ENCODE measurements at regions not wholly inside any gene's neighbourhood (a gene's known extent, or its start where the extent isn't known, plus 50 kb on each side); places are given as distances from the start of the nearest gene placed in this dataset.
A peak's percentile ranks its signal among the peaks of the same experiment; 100 is the strongest.

GRCh38 chr1:234970731-234971476, 157.7 kb downstream of the TOMM20 start (continued):
- TF ChIP-seq ZNF341 (tag by site-specific recombination; IDR thresholded peaks at IDR 0.05; ENCODE audit: low read depth) (peak; percentile 22; the same call in 1 of the 2 replicates), ZFP3 (tag by site-specific recombination; IDR thresholded peaks at IDR 0.05; ENCODE audit: low read depth) (no peak), PRDM1 (tag by site-specific recombination; IDR thresholded peaks at IDR 0.05) (peak; percentile 3; the same call in 1 of the 2 replicates), KLF7 (tag by site-specific recombination; IDR thresholded peaks at IDR 0.05; ENCODE audit: borderline replicate concordance) (no peak), ZNF292 (tag by site-specific recombination; IDR thresholded peaks at IDR 0.05; ENCODE audit: borderline replicate concordance, low read depth) (no peak), AEBP2 (tag by site-specific recombination; IDR thresholded peaks at IDR 0.05; ENCODE audit: borderline replicate concordance) (no peak), PRDM6 (tag by site-specific recombination; IDR thresholded peaks at IDR 0.05) (no peak), ZNF114 (tag by site-specific recombination; IDR thresholded peaks at IDR 0.05) (no peak), ZNF354C (tag by site-specific recombination; IDR thresholded peaks at IDR 0.05; ENCODE audit: borderline replicate concordance, low read depth) (no peak), ZBTB49 (tag by site-specific recombination; IDR thresholded peaks at IDR 0.05; ENCODE audit: low read depth) (no peak), ZNF473 (tag by site-specific recombination; IDR thresholded peaks at IDR 0.05) (no peak), ZNF248 (tag by site-specific recombination; IDR thresholded peaks at IDR 0.05) (no peak)

DNA sequence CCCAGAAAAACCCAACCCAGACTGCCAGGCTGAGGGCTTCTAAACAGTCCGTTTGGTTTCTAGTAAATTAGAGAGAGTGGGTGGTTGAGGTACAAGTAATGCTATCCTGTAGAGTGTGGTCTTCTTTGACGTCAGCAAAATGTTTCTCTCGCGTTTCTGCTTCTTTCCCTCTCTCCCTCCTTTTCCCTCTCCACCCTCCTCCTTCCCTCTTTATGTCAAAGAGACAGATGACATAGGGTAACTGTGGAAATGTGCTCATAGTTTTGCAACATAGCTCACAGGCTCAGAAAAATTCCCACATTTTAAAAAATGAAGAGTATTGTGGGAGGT, 158.3 kb downstream of the TOMM20 start:
- Histone ChIP-seq H3K4me3 (ENCODE audit: low read depth, low read length) (no peak overlapping the region), H3K36me3 (ENCODE audit: control insufficient read depth in 2 of 2, insufficient read depth in 1 of 2, low read length in 2 of 2) (no peaks in the 10 kb centered on the region), H3K4me1 (ENCODE audit: control insufficient read depth, insufficient read depth, low read length) (peaks cover 40% of the 10 kb centered on the region), H3K9me3 (ENCODE audit: control insufficient read depth, insufficient read depth, low read depth, low read length) (no peaks in the 10 kb centered on the region), H3K27ac (ENCODE audit: extremely low read depth, low read depth, low read length) (peak overlapping the region; percentile 20; the same call in 1 of the 2 replicates)
- ChIA-PET POLR2A (interaction anchor here (1.0 kb wide), 1 partner anchor 358 kb away, joined by 4 read pairs; no protein-coding TSS in a partner anchor), CTCF (interaction anchor here (0.5 to 1.3 kb wide), 6 partner anchors 15 to 472 kb away, joined by 3 to 5 read pairs (median 4); no protein-coding TSS in a partner anchor)
- TF ChIP-seq ZNF362 (tag by site-specific recombination; IDR thresholded peaks at IDR 0.05) (no peak), ZNF660 (tag by site-specific recombination; IDR thresholded peaks at IDR 0.05) (0 out of 2 replicates have a peak, but pooled peaks have one; percentile 6), HOXC10 (CRISPR knock-in tag; IDR thresholded peaks at IDR 0.05) (no peak), ZNF488 (tag by site-specific recombination; IDR thresholded peaks at IDR 0.05) (no peak), ZNF548 (tag by site-specific recombination; IDR thresholded peaks at IDR 0.05) (no peak), ZNF544 (tag by site-specific recombination; IDR thresholded peaks at IDR 0.05) (no peak), SETDB1 (IDR thresholded peaks at IDR 0.05; ENCODE audit: insufficient read length, low read length) (no peak), ZNF37A (tag by site-specific recombination; IDR thresholded peaks at IDR 0.05) (no peak), PRDM1 (tag by site-specific recombination; IDR thresholded peaks at IDR 0.05) (peak; percentile 65), MZF1 (tag by site-specific recombination; IDR thresholded peaks at IDR 0.05; ENCODE audit: borderline replicate concordance) (no peak), ZSCAN23 (tag by site-specific recombination; IDR thresholded peaks at IDR 0.05) (no peak), ZNF560 (tag by site-specific recombination; IDR thresholded peaks at IDR 0.05; ENCODE audit: borderline replicate concordance) (no peak), ZNF366 (tag by site-specific recombination; conservative IDR thresholded peaks at IDR 0.05) (peak; percentile 69; the same call in 1 of the 2 replicates), BCL11B (tag by site-specific recombination; IDR thresholded peaks at IDR 0.05; ENCODE audit: low read depth) (no peak), ZNF645 (tag by site-specific recombination; IDR thresholded peaks at IDR 0.05) (no peak), ZNF571 (tag by site-specific recombination; IDR thresholded peaks at IDR 0.05) (no peak)

Measured in HEK293 (cell line).